ENCODE measurements at regions not wholly inside any gene's neighbourhood (a gene's known extent, or its start where the extent isn't known, plus 50 kb on each side); places are given as distances from the start of the nearest gene placed in this dataset.

GRCh38 chr17:55873017-55873758, 122.3 kb downstream of the PCTP start:
- no peak for TF ChIP-seq CTCF (conservative IDR thresholded peaks at IDR 0.05; ENCODE audit: low read depth, low read length)
- DNase-seq (ENCODE audit: low read depth): no peak
- no peak overlapping the region for H3K4me3 ChIP-seq (ENCODE audit: low read depth, low read length)

- DNase-seq (ENCODE audit: low read depth): no peak
- H3K4me3 ChIP-seq (ENCODE audit: low read depth, low read length): no peak overlapping the region
- TF ChIP-seq CTCF (conservative IDR thresholded peaks at IDR 0.05; ENCODE audit: low read depth, low read length): no peak
Observed at GRCh38 chr17:55883149-55883548, 132.3 kb downstream of the PCTP start.

GRCh38 chr17:55887531-55887930, 136.7 kb downstream of the PCTP start:
- TF ChIP-seq CTCF (conservative IDR thresholded peaks at IDR 0.05; ENCODE audit: low read depth, low read length): no peak
- H3K4me3 ChIP-seq (ENCODE audit: low read depth, low read length): no peak overlapping the region
- no peak for DNase-seq (ENCODE audit: low read depth)

- no peak overlapping the region for H3K4me3 ChIP-seq (ENCODE audit: low read depth, low read length)
- no peak for TF ChIP-seq CTCF (conservative IDR thresholded peaks at IDR 0.05; ENCODE audit: low read depth, low read length)
- DNase-seq (ENCODE audit: low read depth): no peak
Observed at GRCh38 chr17:55889271-55889670, 138.4 kb downstream of the PCTP start.

GRCh38 chr17:55895112-55895759, 144.4 kb downstream of the PCTP start:
- no peak for TF ChIP-seq CTCF (conservative IDR thresholded peaks at IDR 0.05; ENCODE audit: low read depth, low read length)
- H3K4me3 ChIP-seq (ENCODE audit: low read depth, low read length): no peak overlapping the region
- DNase-seq (ENCODE audit: low read depth): no peak

GRCh38 chr17:55897301-55897700, 146.4 kb downstream of the PCTP start:
- no peak for TF ChIP-seq CTCF (conservative IDR thresholded peaks at IDR 0.05; ENCODE audit: low read depth, low read length)
- DNase-seq (ENCODE audit: low read depth): no peak
- no peak overlapping the region for H3K4me3 ChIP-seq (ENCODE audit: low read depth, low read length)

- H3K4me3 ChIP-seq (ENCODE audit: low read depth, low read length): no peak overlapping the region
- no peak for DNase-seq (ENCODE audit: low read depth)
- TF ChIP-seq CTCF (conservative IDR thresholded peaks at IDR 0.05; ENCODE audit: low read depth, low read length): no peak
Observed at GRCh38 chr17:55898195-55898594, 147.3 kb downstream of the PCTP start.
